ENCODE measurements at regions not wholly inside any gene's neighbourhood (a gene's known extent, or its start where the extent isn't known, plus 50 kb on each side); places are given as distances from the start of the nearest gene placed in this dataset.

- Histone ChIP-seq H3K4me3 (replicated peaks in 1 of 3; ENCODE audit: insufficient read depth in 1 of 3, low read depth in 2 of 3, low read length in 3 of 3) (no peak overlapping the region), H3K9me3 (ENCODE audit: low read length) (no peaks in the 10 kb centered on the region), H3K36me3 (replicated peaks in 1 of 2; ENCODE audit: control insufficient read depth in 1 of 2, insufficient read depth in 2 of 2, low read length in 2 of 2) (no peaks in the 10 kb centered on the region), H4K20me1 (ENCODE audit: insufficient read depth, low read length) (no peaks in the 10 kb centered on the region), H3K79me2 (ENCODE audit: insufficient read depth, low read length) (no peaks in the 10 kb centered on the region), H3K27ac (ENCODE audit: extremely low read length, insufficient read depth, low read length) (no peak overlapping the region), H3K27me3 (ENCODE audit: control insufficient read depth in 1 of 2, insufficient read depth in 2 of 2, low read length in 2 of 2) (no peaks in the 10 kb centered on the region), H3K4me2 (ENCODE audit: low read depth, low read length) (no peak overlapping the region), H3K4me1 (ENCODE audit: insufficient read depth, low read length) (no peaks in the 10 kb centered on the region), H2AFZ (ENCODE audit: low read length) (no peak overlapping the region), H3K9ac (ENCODE audit: insufficient read depth, low read depth, low read length) (no peak overlapping the region)
- FAIRE-seq (no peak), DNase-seq (ENCODE audit: low spot score) (no peak), ATAC-seq (no peak)
- intact Hi-C loops (cut with micrococcal nuclease; ENCODE audit: unreplicated experiment) (no loop called here), in situ Hi-C loops (cut with HindIII; ENCODE audit: extremely low pct_ligation_motif_present, low pct_unique_long_range_greater_than_20kb) (no loop called here)
- ChIA-PET CTCF (ENCODE audit: low intra/inter-chr PET ratio, low total read pairs) (no interaction called here), POLR2A (no interaction called here)
- no peak for TF ChIP-seq NFE2L1 (CRISPR knock-in tag; IDR thresholded peaks at IDR 0.05; ENCODE audit: borderline replicate concordance)
- TF ChIP-seq HNRNPH1 (optimal IDR thresholded peaks at IDR 0.05; ENCODE audit: low read depth, low read length) = no peak
- no peak for TF ChIP-seq TOPORS (CRISPR knock-in tag; IDR thresholded peaks at IDR 0.05)
- no peak for TF ChIP-seq CREBL2 (CRISPR knock-in tag; IDR thresholded peaks at IDR 0.05; ENCODE audit: borderline replicate concordance)
- no peak for TF ChIP-seq ZNF773 (CRISPR knock-in tag; IDR thresholded peaks at IDR 0.05; ENCODE audit: borderline replicate concordance)
- TF ChIP-seq TAF1 (CRISPR knock-in tag; IDR thresholded peaks at IDR 0.05) = no peak
- TF ChIP-seq BRCA1 (CRISPR knock-in tag; IDR thresholded peaks at IDR 0.05) = no peak
- no peak for TF ChIP-seq DNMT3B (CRISPR knock-in tag; conservative IDR thresholded peaks at IDR 0.05)
- no peak for TF ChIP-seq SALL1 (CRISPR knock-in tag; IDR thresholded peaks at IDR 0.05)
- TF ChIP-seq ZNF207 (IDR thresholded peaks at IDR 0.05; ENCODE audit: borderline replicate concordance) = no peak
- WGBS (ENCODE audit: low lambda C conversion rate) = 0% methylated on average over 1 of the region's 1 CpG
- BruUV-seq (replicated peaks) = no TSS peak
These were observed 204.7 kb upstream of the HDAC9 start for GRCh38 chr7:18290865-18291264.

- DNase-seq (ENCODE audit: low spot score) (no peak), FAIRE-seq (no peak), ATAC-seq (no peak)
- Histone ChIP-seq H3K9ac (ENCODE audit: insufficient read depth, low read depth, low read length) (no peak overlapping the region), H3K4me2 (ENCODE audit: low read depth, low read length) (no peak overlapping the region), H3K79me2 (ENCODE audit: insufficient read depth, low read length) (no peaks in the 10 kb centered on the region), H3K27me3 (ENCODE audit: control insufficient read depth in 1 of 2, insufficient read depth in 2 of 2, low read length in 2 of 2) (no peaks in the 10 kb centered on the region), H3K4me3 (replicated peaks in 1 of 3; ENCODE audit: insufficient read depth in 1 of 3, low read depth in 2 of 3, low read length in 3 of 3) (no peak overlapping the region), H2AFZ (ENCODE audit: low read length) (no peak overlapping the region), H3K27ac (ENCODE audit: extremely low read length, insufficient read depth, low read length) (no peak overlapping the region), H3K4me1 (ENCODE audit: insufficient read depth, low read length) (no peaks in the 10 kb centered on the region), H3K9me3 (ENCODE audit: low read length) (no peaks in the 10 kb centered on the region), H4K20me1 (ENCODE audit: insufficient read depth, low read length) (no peaks in the 10 kb centered on the region), H3K36me3 (replicated peaks in 1 of 2; ENCODE audit: control insufficient read depth in 1 of 2, insufficient read depth in 2 of 2, low read length in 2 of 2) (no peaks in the 10 kb centered on the region)
- WGBS (ENCODE audit: low lambda C conversion rate) = 0% methylated on average over 2 of the region's 2 CpGs
- POLR2A ChIA-PET = no interaction called here
- intact Hi-C loops (cut with micrococcal nuclease; ENCODE audit: unreplicated experiment) = no loop called here
- in situ Hi-C loops (cut with HindIII; ENCODE audit: extremely low pct_ligation_motif_present, low pct_unique_long_range_greater_than_20kb) = no loop called here
- no TSS peak for BruUV-seq (replicated peaks)
- CTCF ChIA-PET (ENCODE audit: low intra/inter-chr PET ratio, low total read pairs) = no interaction called here
- TF ChIP-seq NR0B2 (CRISPR knock-in tag; IDR thresholded peaks at IDR 0.05) (no peak), PITX1 (CRISPR knock-in tag; IDR thresholded peaks at IDR 0.05) (no peak), YEATS2 (CRISPR knock-in tag; IDR thresholded peaks at IDR 0.05; ENCODE audit: borderline replicate concordance) (no peak), ZNF460 (CRISPR knock-in tag; IDR thresholded peaks at IDR 0.05; ENCODE audit: borderline replicate concordance) (no peak), SRSF1 (optimal IDR thresholded peaks at IDR 0.05; ENCODE audit: low read depth, low read length) (no peak), HOMEZ (CRISPR knock-in tag; IDR thresholded peaks at IDR 0.05; ENCODE audit: low read depth) (no peak), ESRRA (CRISPR knock-in tag; IDR thresholded peaks at IDR 0.05; ENCODE audit: low read depth) (no peak), GLI4 (CRISPR knock-in tag; IDR thresholded peaks at IDR 0.05; ENCODE audit: borderline replicate concordance) (no peak), ZBTB25 (CRISPR knock-in tag; IDR thresholded peaks at IDR 0.05) (no peak)
These were observed 203.0 kb upstream of the HDAC9 start for GRCh38 chr7:18292584-18292983.
